ENCODE measurements at regions not wholly inside any gene's neighbourhood (a gene's known extent, or its start where the extent isn't known, plus 50 kb on each side); places are given as distances from the start of the nearest gene placed in this dataset.
"Not testable (repeated sequence)": the region's sequence is repeated elsewhere in the genome, so short reads cannot be mapped to it uniquely, and the experiment has no call there.

GRCh38 chr1:188958461-188959115, 1519.1 kb downstream of the BRINP3 start:
- no peak overlapping the region for H3K4me3 ChIP-seq (ENCODE audit: low read length)
- peak; percentile 1 for DNase-seq (ENCODE audit: low read depth, low spot score)

DNA sequence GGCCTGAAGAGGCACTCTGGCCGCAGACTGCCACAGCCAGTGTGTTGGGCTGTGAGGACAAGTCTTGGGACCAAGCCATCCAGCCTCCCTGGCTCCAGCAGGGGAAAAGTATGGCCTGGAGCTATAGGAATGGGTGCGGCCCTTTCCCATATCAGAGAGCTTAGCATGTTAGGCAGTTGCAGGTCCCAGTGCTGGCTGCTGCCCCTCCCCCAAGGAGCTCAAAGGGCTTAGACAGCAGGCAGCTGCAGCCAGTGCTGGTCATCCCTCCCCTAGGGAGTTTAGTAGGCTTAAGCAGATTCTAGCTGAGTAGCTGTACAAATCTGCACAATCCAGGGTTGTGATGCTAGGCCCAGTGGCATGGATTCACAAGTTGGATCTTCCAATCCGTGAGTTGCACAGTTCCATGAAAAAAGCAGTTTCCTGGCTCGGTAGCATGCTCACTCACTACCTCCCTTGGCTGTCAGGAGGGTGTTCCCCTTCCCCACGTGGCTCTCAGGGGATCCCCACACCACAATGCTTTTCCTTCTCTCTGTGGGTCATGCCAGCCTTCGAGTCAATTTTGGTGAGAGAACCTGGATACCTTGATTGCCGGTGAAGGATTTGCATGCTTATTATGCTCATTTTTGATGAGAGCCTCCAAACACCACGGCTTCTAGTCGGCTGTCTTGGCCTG, 1490.8 kb downstream of the BRINP3 start:
- no peak overlapping the region for H3K4me3 ChIP-seq (ENCODE audit: low read length)
- no peak for DNase-seq (ENCODE audit: low read depth, low spot score)

DNA sequence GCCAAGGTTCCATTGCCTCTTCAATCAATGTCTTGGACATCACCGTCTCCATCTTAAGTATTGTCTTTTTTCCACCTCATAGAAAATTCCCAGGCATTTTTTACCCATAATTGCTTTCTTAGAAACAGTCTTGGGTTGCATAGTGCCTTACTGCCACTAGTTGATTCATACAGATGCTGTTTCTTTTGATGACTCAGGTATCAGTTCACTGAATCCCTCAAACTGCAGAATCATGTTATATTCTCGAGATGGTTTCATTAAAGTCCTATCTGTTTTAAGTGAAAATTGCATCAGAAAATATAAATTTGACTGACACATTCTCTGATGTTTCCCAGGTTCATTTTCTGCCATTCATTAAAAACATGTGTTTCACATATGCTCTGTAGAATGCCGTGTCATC, 1489.1 kb downstream of the BRINP3 start:
- no peak overlapping the region for H3K4me3 ChIP-seq (ENCODE audit: low read length)
- no peak for DNase-seq (ENCODE audit: low read depth, low spot score)

GRCh38 chr1:188991221-188991930, 1486.3 kb downstream of the BRINP3 start:
- DNase-seq (ENCODE audit: low read depth, low spot score) = no peak
- H3K4me3 ChIP-seq (ENCODE audit: low read length) = no peak overlapping the region

GRCh38 chr1:189007824-189008223, 1469.8 kb downstream of the BRINP3 start:
- no peak for DNase-seq (ENCODE audit: low read depth, low spot score)
- no peak overlapping the region for H3K4me3 ChIP-seq (ENCODE audit: low read length)

- no peak overlapping the region for H3K4me3 ChIP-seq (ENCODE audit: low read length)
- no peak for DNase-seq (ENCODE audit: low read depth, low spot score)
These were observed 1456.1 kb downstream of the BRINP3 start for GRCh38 chr1:189021577-189021976.

DNA sequence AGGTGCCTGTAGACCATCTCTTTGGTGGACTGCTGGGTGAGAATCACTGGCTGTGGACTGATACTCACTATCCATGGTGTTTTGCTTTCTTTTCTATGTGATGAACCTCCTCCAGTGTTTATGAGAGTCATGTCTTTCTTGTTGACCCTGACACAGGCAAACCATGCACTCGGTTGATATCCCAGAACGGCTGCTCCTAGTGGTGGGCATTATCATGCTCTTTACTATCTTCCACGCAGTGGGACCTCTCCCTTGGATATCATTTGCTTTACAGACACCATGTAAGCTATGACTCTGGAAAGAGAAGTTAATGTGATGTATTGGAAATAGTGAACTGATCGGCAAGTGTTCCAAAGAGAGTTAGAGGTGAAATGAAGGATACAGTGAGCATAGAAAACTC, 1455.6 kb downstream of the BRINP3 start:
- DNase-seq (ENCODE audit: low read depth, low spot score) = no peak
- H3K4me3 ChIP-seq (ENCODE audit: low read length) = no peak overlapping the region

GRCh38 chr1:189027512-189027911, 1450.2 kb downstream of the BRINP3 start:
- DNase-seq (ENCODE audit: low read depth, low spot score) = no peak
- H3K4me3 ChIP-seq (ENCODE audit: low read length) = no peak overlapping the region

DNA sequence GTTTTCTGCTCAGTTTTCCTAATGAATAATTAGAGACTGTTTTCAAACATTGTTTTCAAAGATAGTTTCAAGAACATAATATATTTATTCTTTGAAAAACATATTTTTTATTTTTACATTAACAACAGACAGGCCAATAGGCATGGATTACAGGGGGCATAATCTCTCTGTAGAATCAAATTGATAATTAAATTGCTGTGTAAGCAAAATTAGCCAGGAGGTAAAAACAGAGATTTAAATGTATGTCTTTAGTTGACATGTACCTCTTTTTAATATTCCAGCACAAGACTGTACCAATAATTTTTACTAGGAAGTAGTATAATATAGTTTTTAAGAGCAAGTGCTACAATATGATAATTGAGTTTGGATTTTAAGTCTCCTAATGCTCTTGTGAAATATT, 1444.5 kb downstream of the BRINP3 start:
- H3K4me3 ChIP-seq (ENCODE audit: low read length) = no peak overlapping the region
- no peak for DNase-seq (ENCODE audit: low read depth, low spot score)

DNA sequence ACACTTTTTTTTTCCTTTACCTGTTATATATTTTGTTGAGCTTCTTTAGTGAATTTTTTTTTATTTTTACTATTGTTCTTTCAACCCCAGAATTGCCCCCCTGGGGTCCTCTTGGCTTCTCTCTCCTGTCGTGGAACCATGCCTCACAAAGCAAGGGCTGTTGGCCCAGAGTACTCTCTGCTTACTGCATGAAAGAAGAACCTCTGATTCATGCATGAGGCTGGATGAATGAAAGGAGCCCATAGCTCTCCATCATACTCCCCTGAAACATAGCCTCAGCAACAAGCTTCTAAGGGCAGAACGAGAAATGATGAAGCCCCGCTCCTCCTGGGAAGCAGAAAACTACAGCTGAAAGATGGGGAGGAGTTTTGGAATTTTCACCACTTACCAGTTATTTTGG, 1441.0 kb downstream of the BRINP3 start:
- DNase-seq (ENCODE audit: low read depth, low spot score) = no peak
- no peak overlapping the region for H3K4me3 ChIP-seq (ENCODE audit: low read length)

- no peak overlapping the region for H3K4me3 ChIP-seq (ENCODE audit: low read length)
- no peak for DNase-seq (ENCODE audit: low read depth, low spot score)
These were observed 1431.5 kb downstream of the BRINP3 start for GRCh38 chr1:189046127-189046526.

GRCh38 chr1:189084811-189085210, 1392.9 kb downstream of the BRINP3 start:
- no peak for DNase-seq (ENCODE audit: low read depth, low spot score)
- no peak overlapping the region for H3K4me3 ChIP-seq (ENCODE audit: low read length)

GRCh38 chr1:189103956-189104355, 1373.7 kb downstream of the BRINP3 start:
- no peak overlapping the region for H3K4me3 ChIP-seq (ENCODE audit: low read length)
- DNase-seq (ENCODE audit: low read depth, low spot score) = no peak

DNA sequence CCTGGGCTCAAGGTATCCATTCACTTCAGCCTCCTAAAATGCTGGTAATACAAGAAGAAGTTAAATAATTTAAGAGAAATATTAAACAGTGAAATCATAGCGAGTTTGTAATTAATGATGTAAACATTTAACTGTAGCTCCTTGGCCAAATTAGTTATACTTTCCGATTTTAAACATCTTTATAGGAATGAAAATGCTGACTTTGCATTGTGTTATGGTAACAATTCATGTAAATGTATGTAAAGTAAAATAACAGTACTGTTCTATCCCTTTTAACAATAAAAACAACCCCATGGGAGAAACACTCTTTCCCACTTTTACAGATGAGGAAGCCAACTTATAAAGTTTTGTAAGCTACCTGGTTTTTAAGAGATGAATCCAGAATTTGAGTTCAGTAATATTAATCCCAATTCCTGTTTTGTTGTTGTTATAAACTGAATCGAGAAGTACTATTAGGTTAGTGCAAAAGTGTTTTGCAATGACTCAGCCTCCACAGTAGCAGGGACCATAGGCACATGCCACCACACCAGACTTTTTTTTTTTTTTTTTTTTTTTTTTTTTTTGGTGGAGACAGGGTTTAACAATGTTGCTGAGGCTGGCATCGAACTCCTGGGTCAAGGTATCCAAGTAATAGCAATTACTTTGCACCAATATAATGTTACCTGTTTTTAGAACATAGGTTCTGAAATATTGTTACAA, 1360.4 kb downstream of the BRINP3 start:
- H3K4me3 ChIP-seq (ENCODE audit: low read length) = no peak overlapping the region
- DNase-seq (ENCODE audit: low read depth, low spot score) = no peak

- no peak overlapping the region for H3K4me3 ChIP-seq (ENCODE audit: low read length)
- DNase-seq (ENCODE audit: low read depth, low spot score) = no peak
These were observed 1355.7 kb downstream of the BRINP3 start for GRCh38 chr1:189121941-189122340.

DNA sequence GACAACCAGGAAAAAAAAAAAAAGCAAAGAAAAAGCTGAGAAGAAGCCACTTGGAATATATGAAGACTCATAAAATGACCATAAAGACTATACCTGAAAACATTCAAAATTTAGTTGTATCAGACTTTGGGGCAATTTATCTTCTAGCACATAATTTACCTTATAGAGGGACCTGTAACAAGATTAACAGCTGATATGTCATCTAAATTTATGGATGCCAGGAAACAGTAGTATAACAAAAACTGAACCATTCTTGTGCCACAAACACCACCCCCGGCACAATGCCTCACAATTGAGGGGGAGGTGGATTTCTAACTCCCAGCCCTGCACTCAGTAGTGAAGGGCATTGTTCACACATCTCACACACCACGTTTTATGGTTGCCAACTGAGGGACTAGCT, 1352.0 kb downstream of the BRINP3 start:
- no peak overlapping the region for H3K4me3 ChIP-seq (ENCODE audit: low read length)
- DNase-seq (ENCODE audit: low read depth, low spot score) = no peak

- DNase-seq (ENCODE audit: low read depth, low spot score) = no peak
- H3K4me3 ChIP-seq (ENCODE audit: low read length) = no peak overlapping the region
These were observed 1346.1 kb downstream of the BRINP3 start for GRCh38 chr1:189131576-189131975.

DNA sequence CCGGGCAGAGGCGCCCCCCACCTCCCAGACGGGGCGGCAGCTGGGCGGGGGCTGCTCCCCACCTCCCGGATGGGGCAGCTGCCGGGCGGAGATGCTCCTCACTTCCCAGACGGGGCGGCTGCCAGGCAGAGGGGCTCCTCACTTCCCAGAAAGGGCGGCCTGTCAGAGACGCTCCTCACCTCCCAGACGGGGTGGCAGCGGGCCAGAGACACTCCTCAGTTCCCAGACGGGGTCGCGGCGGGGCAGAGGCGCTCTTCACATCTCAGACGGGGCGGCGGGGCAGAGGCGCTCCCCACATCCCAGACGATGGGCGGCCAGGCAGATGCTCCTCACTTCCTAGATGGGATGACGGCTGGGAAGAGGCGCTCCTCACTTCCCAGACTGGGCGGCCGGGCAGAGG, 1337.9 kb downstream of the BRINP3 start:
- DNase-seq (ENCODE audit: low read depth, low spot score); H3K4me3 ChIP-seq (ENCODE audit: low read length): not testable (repeated sequence)

DNA sequence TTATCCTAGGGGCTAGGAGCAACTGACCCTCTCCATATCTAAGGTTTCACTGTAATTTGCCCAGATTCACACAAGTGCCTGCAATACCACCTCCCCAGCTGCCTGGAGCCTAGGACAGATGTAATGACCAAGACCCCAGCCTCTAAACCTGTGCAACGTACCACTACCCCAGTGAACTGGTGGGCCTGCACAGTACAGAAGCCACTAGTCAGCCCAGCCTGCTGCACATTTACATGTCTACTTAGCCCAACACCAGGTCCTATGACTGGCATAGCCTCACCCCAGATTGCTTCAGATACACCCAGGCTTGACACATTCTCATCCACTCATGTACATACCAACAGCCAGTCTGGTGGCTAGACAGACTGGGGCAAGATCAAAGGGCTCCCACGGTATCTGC, 1336.6 kb downstream of the BRINP3 start:
- H3K4me3 ChIP-seq (ENCODE audit: low read length) = no peak overlapping the region
- DNase-seq (ENCODE audit: low read depth, low spot score) = peak; percentile 36
